ENCODE measurements at regions not wholly inside any gene's neighbourhood (a gene's known extent, or its start where the extent isn't known, plus 50 kb on each side); places are given as distances from the start of the nearest gene placed in this dataset.

GRCh38 chr2:9156483-9156882 is 50.1 kb upstream of the ASAP2 start:
- no peak for DNase-seq

GRCh38 chr2:9154061-9154460 is 52.6 kb upstream of the ASAP2 start:
- DNase-seq = no peak

- DNase-seq = no peak
These were observed 53.0 kb upstream of the ASAP2 start for GRCh38 chr2:9153643-9153980.

- DNase-seq = no peak
These were observed 53.5 kb upstream of the ASAP2 start for GRCh38 chr2:9152975-9153642.

GRCh38 chr2:9150906-9151305 is 55.7 kb upstream of the ASAP2 start:
- no peak for DNase-seq

GRCh38 chr2:9150568-9150900 is 56.1 kb upstream of the ASAP2 start:
- DNase-seq = no peak

GRCh38 chr2:9149726-9150567 is 56.7 kb upstream of the ASAP2 start:
- DNase-seq = no peak

- no peak for DNase-seq
These were observed 57.3 kb upstream of the ASAP2 start for GRCh38 chr2:9149388-9149660.

GRCh38 chr2:9146646-9147045 is 60.0 kb upstream of the ASAP2 start:
- no peak for DNase-seq

GRCh38 chr2:9145752-9146430 is 60.7 kb upstream of the ASAP2 start:
- no peak for DNase-seq

GRCh38 chr2:9145109-9145751 is 61.4 kb upstream of the ASAP2 start:
- DNase-seq = no peak

GRCh38 chr2:9144617-9145016 is 62.0 kb upstream of the ASAP2 start:
- DNase-seq = no peak

- no peak for DNase-seq
These were observed 62.6 kb upstream of the ASAP2 start for GRCh38 chr2:9144046-9144445.

- DNase-seq = no peak
These were observed 63.3 kb upstream of the ASAP2 start for GRCh38 chr2:9143264-9143815.

GRCh38 chr2:9142551-9143263 is 63.9 kb upstream of the ASAP2 start:
- DNase-seq = peak; percentile 70

GRCh38 chr2:9141706-9142460 is 64.7 kb upstream of the ASAP2 start:
- no peak for DNase-seq

- no peak for DNase-seq
These were observed 65.4 kb upstream of the ASAP2 start for GRCh38 chr2:9141091-9141667.

- no peak for DNase-seq
These were observed 66.0 kb upstream of the ASAP2 start for GRCh38 chr2:9140645-9141044.

GRCh38 chr2:9139491-9140443 is 66.8 kb upstream of the ASAP2 start:
- DNase-seq = peak; percentile 45

- DNase-seq = no peak
These were observed 69.0 kb upstream of the ASAP2 start for GRCh38 chr2:9137379-9138150.
